ENCODE measurements at regions not wholly inside any gene's neighbourhood (a gene's known extent, or its start where the extent isn't known, plus 50 kb on each side); places are given as distances from the start of the nearest gene placed in this dataset.

GRCh38 chr17:79417476-79417988 lies 193.3 kb downstream of the RBFOX3 start:
- no peak for DNase-seq (ENCODE audit: low read depth)
- in situ Hi-C loops (cut with HindIII; ENCODE audit: low pct_unique_long_range_greater_than_20kb, low sequenced_read_pairs) = no loop called here

- in situ Hi-C loops (cut with HindIII; ENCODE audit: low pct_unique_long_range_greater_than_20kb, low sequenced_read_pairs) = no loop called here
- no peak for DNase-seq (ENCODE audit: low read depth)
These were observed 194.9 kb downstream of the RBFOX3 start for GRCh38 chr17:79415909-79416308.

- in situ Hi-C loops (cut with HindIII; ENCODE audit: low pct_unique_long_range_greater_than_20kb, low sequenced_read_pairs) = no loop called here
- DNase-seq (ENCODE audit: low read depth) = no peak
These were observed 195.5 kb downstream of the RBFOX3 start for GRCh38 chr17:79415365-79415764.

- in situ Hi-C loops (cut with HindIII; ENCODE audit: low pct_unique_long_range_greater_than_20kb, low sequenced_read_pairs) = no loop called here
- no peak for DNase-seq (ENCODE audit: low read depth)
These were observed 196.0 kb downstream of the RBFOX3 start for GRCh38 chr17:79414793-79415211.

GRCh38 chr17:79414063-79414792 lies 196.6 kb downstream of the RBFOX3 start:
- in situ Hi-C loops (cut with HindIII; ENCODE audit: low pct_unique_long_range_greater_than_20kb, low sequenced_read_pairs) = no loop called here
- DNase-seq (ENCODE audit: low read depth) = no peak

GRCh38 chr17:79413611-79414010 lies 197.2 kb downstream of the RBFOX3 start:
- in situ Hi-C loops (cut with HindIII; ENCODE audit: low pct_unique_long_range_greater_than_20kb, low sequenced_read_pairs) = no loop called here
- DNase-seq (ENCODE audit: low read depth) = no peak

- in situ Hi-C loops (cut with HindIII; ENCODE audit: low pct_unique_long_range_greater_than_20kb, low sequenced_read_pairs) = no loop called here
- DNase-seq (ENCODE audit: low read depth) = no peak
These were observed 197.9 kb downstream of the RBFOX3 start for GRCh38 chr17:79412886-79413390.

- in situ Hi-C loops (cut with HindIII; ENCODE audit: low pct_unique_long_range_greater_than_20kb, low sequenced_read_pairs) = no loop called here
- no peak for DNase-seq (ENCODE audit: low read depth)
These were observed 198.7 kb downstream of the RBFOX3 start for GRCh38 chr17:79412110-79412509.

GRCh38 chr17:79411419-79411818 lies 199.4 kb downstream of the RBFOX3 start:
- in situ Hi-C loops (cut with HindIII; ENCODE audit: low pct_unique_long_range_greater_than_20kb, low sequenced_read_pairs) = no loop called here
- no peak for DNase-seq (ENCODE audit: low read depth)

GRCh38 chr17:79410681-79411080 lies 200.2 kb downstream of the RBFOX3 start:
- DNase-seq (ENCODE audit: low read depth) = no peak
- in situ Hi-C loops (cut with HindIII; ENCODE audit: low pct_unique_long_range_greater_than_20kb, low sequenced_read_pairs) = no loop called here

- no peak for DNase-seq (ENCODE audit: low read depth)
- in situ Hi-C loops (cut with HindIII; ENCODE audit: low pct_unique_long_range_greater_than_20kb, low sequenced_read_pairs) = no loop called here
These were observed 202.6 kb downstream of the RBFOX3 start for GRCh38 chr17:79408251-79408650.

- in situ Hi-C loops (cut with HindIII; ENCODE audit: low pct_unique_long_range_greater_than_20kb, low sequenced_read_pairs) = no loop called here
- DNase-seq (ENCODE audit: low read depth) = no peak
These were observed 203.5 kb downstream of the RBFOX3 start for GRCh38 chr17:79407385-79407784.

- no peak for DNase-seq (ENCODE audit: low read depth)
- in situ Hi-C loops (cut with HindIII; ENCODE audit: low pct_unique_long_range_greater_than_20kb, low sequenced_read_pairs) = no loop called here
These were observed 204.5 kb downstream of the RBFOX3 start for GRCh38 chr17:79406316-79406715.

- DNase-seq (ENCODE audit: low read depth) = no peak
- in situ Hi-C loops (cut with HindIII; ENCODE audit: low pct_unique_long_range_greater_than_20kb, low sequenced_read_pairs) = no loop called here
These were observed 205.0 kb downstream of the RBFOX3 start for GRCh38 chr17:79405823-79406222.

GRCh38 chr17:79404136-79404911 lies 206.5 kb downstream of the RBFOX3 start:
- DNase-seq (ENCODE audit: low read depth) = no peak
- in situ Hi-C loops (cut with HindIII; ENCODE audit: low pct_unique_long_range_greater_than_20kb, low sequenced_read_pairs) = no loop called here

- DNase-seq (ENCODE audit: low read depth) = no peak
- in situ Hi-C loops (cut with HindIII; ENCODE audit: low pct_unique_long_range_greater_than_20kb, low sequenced_read_pairs) = no loop called here
These were observed 208.9 kb downstream of the RBFOX3 start for GRCh38 chr17:79401704-79402674.

GRCh38 chr17:79400989-79401703 lies 209.7 kb downstream of the RBFOX3 start:
- in situ Hi-C loops (cut with HindIII; ENCODE audit: low pct_unique_long_range_greater_than_20kb, low sequenced_read_pairs) = no loop called here
- DNase-seq (ENCODE audit: low read depth) = peak; percentile 52
